ENCODE measurements at regions not wholly inside any gene's neighbourhood (a gene's known extent, or its start where the extent isn't known, plus 50 kb on each side); places are given as distances from the start of the nearest gene placed in this dataset.

GRCh38 chr7:81416659-81417058 lies 353.2 kb downstream of the HGF start:
- TF ChIP-seq CTCF (conservative IDR thresholded peaks at IDR 0.05 in 1 of 2, IDR thresholded peaks at IDR 0.05 in 1 of 2; ENCODE audit: low read depth in 1 of 2, low read length in 2 of 2): no peak
- TF ChIP-seq EZH2 (IDR thresholded peaks at IDR 0.05; ENCODE audit: low read length, missing control alignments): no peak

Data from fibroblast of lung (primary cell).